ENCODE measurements at regions not wholly inside any gene's neighbourhood (a gene's known extent, or its start where the extent isn't known, plus 50 kb on each side); places are given as distances from the start of the nearest gene placed in this dataset.
"Not testable (repeated sequence)": the region's sequence is repeated elsewhere in the genome, so short reads cannot be mapped to it uniquely, and the experiment has no call there.

DNA sequence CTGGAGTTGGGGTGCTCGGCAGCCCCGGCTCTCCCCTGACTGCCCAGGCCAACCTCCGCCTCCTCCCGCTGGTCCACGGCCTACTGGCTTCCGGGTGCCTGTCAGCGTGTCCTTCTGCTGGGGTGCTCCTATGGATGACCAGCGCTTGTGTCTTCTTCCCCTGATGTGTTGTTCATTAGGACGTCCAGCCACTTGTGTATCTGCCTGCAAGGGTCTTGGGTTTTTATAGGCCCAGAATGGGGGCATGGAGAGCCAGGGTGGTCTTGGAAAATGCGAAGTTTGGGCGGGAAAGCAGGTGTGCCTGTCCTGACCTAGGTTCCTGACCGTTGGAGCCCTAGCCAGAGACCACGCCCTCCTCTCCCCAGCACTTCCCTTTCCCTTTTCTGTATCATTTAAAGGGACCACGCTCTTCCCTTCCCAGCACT, 139.8 kb downstream of the SLITRK5 start:
- peak overlapping the region; percentile 35; the same call in 1 of the 2 replicates for H3K27ac ChIP-seq (replicated peaks)
- no peak overlapping the region for H3K4me3 ChIP-seq (replicated peaks; ENCODE audit: insufficient read depth, low read length)
- no peaks in the 10 kb centered on the region for H3K27me3 ChIP-seq (ENCODE audit: insufficient read depth, poor library complexity, severe bottlenecking)
- peak in 1 of 2 experiments; percentile 7 for DNase-seq (ENCODE audit: low read depth in 1 of 2, low spot score in 1 of 2)
- peak; percentile 80 for TF ChIP-seq SPI1 (IDR thresholded peaks at IDR 0.05; ENCODE audit: borderline replicate concordance, low read depth)
- TF ChIP-seq POLR2AphosphoS5 (IDR thresholded peaks at IDR 0.05; ENCODE audit: low read depth), result no peak

DNA sequence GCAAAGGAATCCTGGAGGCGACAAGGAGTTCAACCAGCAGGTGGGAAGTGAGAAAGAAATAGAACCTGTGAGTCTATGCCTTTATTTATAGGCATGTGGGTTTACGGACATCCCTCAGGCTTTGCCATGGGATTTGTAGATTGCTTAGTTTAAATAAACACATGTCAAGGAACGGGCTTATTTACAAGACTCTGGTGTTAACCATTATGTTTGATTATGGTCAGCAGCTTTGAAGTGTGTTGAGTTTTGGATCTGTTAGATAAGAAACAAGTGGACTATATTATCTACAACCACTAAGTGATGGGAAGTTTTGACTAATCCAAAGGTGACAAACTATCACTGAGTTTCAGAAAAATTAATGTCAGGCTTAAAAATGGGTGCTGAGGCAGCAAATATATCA, 143.2 kb downstream of the SLITRK5 start:
- DNase-seq (ENCODE audit: low read depth in 1 of 2, low spot score in 1 of 2), result no peak
- TF ChIP-seq, protein P1, sequence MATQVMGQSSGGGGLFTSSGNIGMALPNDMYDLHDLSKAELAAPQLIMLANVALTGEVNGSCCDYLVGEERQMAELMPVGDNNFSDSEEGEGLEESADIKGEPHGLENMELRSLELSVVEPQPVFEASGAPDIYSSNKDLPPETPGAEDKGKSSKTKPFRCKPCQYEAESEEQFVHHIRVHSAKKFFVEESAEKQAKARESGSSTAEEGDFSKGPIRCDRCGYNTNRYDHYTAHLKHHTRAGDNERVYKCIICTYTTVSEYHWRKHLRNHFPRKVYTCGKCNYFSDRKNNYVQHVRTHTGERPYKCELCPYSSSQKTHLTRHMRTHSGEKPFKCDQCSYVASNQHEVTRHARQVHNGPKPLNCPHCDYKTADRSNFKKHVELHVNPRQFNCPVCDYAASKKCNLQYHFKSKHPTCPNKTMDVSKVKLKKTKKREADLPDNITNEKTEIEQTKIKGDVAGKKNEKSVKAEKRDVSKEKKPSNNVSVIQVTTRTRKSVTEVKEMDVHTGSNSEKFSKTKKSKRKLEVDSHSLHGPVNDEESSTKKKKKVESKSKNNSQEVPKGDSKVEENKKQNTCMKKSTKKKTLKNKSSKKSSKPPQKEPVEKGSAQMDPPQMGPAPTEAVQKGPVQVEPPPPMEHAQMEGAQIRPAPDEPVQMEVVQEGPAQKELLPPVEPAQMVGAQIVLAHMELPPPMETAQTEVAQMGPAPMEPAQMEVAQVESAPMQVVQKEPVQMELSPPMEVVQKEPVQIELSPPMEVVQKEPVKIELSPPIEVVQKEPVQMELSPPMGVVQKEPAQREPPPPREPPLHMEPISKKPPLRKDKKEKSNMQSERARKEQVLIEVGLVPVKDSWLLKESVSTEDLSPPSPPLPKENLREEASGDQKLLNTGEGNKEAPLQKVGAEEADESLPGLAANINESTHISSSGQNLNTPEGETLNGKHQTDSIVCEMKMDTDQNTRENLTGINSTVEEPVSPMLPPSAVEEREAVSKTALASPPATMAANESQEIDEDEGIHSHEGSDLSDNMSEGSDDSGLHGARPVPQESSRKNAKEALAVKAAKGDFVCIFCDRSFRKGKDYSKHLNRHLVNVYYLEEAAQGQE (IDR thresholded peaks at IDR 0.05; ENCODE audit: insufficient replicate concordance, low read depth), result no peak
- TF ChIP-seq SPI1 (IDR thresholded peaks at IDR 0.05; ENCODE audit: borderline replicate concordance, low read depth), result no peak
- TF ChIP-seq, protein P2, sequence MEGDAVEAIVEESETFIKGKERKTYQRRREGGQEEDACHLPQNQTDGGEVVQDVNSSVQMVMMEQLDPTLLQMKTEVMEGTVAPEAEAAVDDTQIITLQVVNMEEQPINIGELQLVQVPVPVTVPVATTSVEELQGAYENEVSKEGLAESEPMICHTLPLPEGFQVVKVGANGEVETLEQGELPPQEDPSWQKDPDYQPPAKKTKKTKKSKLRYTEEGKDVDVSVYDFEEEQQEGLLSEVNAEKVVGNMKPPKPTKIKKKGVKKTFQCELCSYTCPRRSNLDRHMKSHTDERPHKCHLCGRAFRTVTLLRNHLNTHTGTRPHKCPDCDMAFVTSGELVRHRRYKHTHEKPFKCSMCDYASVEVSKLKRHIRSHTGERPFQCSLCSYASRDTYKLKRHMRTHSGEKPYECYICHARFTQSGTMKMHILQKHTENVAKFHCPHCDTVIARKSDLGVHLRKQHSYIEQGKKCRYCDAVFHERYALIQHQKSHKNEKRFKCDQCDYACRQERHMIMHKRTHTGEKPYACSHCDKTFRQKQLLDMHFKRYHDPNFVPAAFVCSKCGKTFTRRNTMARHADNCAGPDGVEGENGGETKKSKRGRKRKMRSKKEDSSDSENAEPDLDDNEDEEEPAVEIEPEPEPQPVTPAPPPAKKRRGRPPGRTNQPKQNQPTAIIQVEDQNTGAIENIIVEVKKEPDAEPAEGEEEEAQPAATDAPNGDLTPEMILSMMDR (IDR thresholded peaks at IDR 0.05; ENCODE audit: insufficient read depth, low read length), result no peak

DNA sequence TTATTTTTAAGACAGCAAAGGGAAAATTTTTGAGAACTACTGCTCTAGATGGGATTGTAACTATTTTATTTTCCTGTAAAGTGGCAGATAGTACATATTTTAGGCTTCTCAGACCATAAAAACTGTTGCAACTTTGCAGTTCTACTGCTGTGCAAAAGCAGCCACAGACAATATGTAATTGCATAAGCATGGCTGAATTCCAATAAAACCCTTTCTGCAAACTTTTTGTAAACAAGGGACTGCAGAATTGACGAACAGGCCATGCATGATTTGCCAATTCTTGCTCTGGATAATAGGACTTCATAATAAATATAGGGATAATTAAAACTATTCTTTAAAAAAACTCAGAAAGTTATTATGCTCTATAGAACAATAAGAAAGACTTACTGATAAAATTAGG, 149.1 kb downstream of the SLITRK5 start:
- TF ChIP-seq GABPA (IDR thresholded peaks at IDR 0.05; ENCODE audit: low read depth) (no peak), POLR2AphosphoS5 (IDR thresholded peaks at IDR 0.05; ENCODE audit: low read depth) (no peak), SPI1 (IDR thresholded peaks at IDR 0.05; ENCODE audit: borderline replicate concordance, low read depth) (no peak)
- TF ChIP-seq, protein P2 (IDR thresholded peaks at IDR 0.05; ENCODE audit: insufficient read depth, low read length), result no peak
- TF ChIP-seq, protein P1 (IDR thresholded peaks at IDR 0.05; ENCODE audit: insufficient replicate concordance, low read depth), result no peak
- peak in 1 of 2 experiments; percentile 28 for DNase-seq (ENCODE audit: low read depth in 1 of 2, low spot score in 1 of 2)
- no peak overlapping the region for H3K4me3 ChIP-seq (replicated peaks; ENCODE audit: insufficient read depth, low read length)
- H3K27ac ChIP-seq (replicated peaks), result no peak overlapping the region
- H3K27me3 ChIP-seq (ENCODE audit: insufficient read depth, poor library complexity, severe bottlenecking), result no peaks in the 10 kb centered on the region

More for the DNA sequence above, 143.2 kb downstream of the SLITRK5 start:
- no peaks in the 10 kb centered on the region for H3K27me3 ChIP-seq (ENCODE audit: insufficient read depth, poor library complexity, severe bottlenecking)
- no peak overlapping the region for H3K27ac ChIP-seq (replicated peaks)
- H3K4me3 ChIP-seq (replicated peaks; ENCODE audit: insufficient read depth, low read length), result no peak overlapping the region

DNA sequence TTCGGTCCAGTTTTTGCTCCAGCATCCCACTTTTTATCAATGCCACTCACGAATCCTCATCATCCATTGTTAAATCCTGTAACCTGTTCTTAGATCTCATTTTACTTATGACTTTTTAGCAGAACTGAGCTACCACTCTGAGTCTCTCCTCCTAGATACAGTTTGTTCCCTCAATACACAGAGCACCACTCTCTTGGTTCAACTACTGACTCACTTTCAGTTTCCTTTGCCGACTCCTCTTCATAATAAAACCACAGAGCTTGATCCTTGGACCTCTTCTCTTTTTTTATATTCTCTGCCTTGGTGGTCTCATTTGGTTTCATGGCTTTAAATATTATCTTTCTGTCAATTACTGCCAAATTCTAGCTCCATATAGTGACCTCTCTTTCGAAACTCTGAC, 150.3 kb downstream of the SLITRK5 start:
- DNase-seq (ENCODE audit: low read depth in 1 of 2, low spot score in 1 of 2), result no peak
- Histone ChIP-seq H3K27ac (replicated peaks) (no peak overlapping the region), H3K4me3 (replicated peaks; ENCODE audit: insufficient read depth, low read length) (no peak overlapping the region), H3K27me3 (ENCODE audit: insufficient read depth, poor library complexity, severe bottlenecking) (no peaks in the 10 kb centered on the region)
- TF ChIP-seq, protein P2 (IDR thresholded peaks at IDR 0.05; ENCODE audit: insufficient read depth, low read length), result no peak
- TF ChIP-seq GABPA (IDR thresholded peaks at IDR 0.05; ENCODE audit: low read depth), result no peak
- TF ChIP-seq, protein P1 (IDR thresholded peaks at IDR 0.05; ENCODE audit: insufficient replicate concordance, low read depth), result no peak
- no peak for TF ChIP-seq SPI1 (IDR thresholded peaks at IDR 0.05; ENCODE audit: borderline replicate concordance, low read depth)
- TF ChIP-seq POLR2AphosphoS5 (IDR thresholded peaks at IDR 0.05; ENCODE audit: low read depth), result no peak

DNA sequence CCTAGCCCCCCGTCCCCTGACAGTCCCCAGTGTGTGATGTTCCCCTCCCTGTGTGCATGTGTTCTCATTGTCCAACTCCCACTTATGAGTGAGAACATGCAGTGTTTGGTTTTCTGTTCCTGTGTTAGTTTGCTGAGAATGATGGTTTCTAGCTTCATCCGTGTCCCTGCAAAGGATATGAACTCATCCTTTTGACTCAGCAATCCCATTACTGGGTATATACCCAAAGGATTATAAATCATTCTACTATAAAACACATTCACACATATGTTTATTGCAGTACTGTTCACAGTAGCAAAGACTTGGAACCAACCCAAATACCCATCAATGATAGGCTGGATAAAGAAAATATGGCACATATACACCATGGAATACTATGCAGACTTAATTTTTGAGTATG, 155.1 kb downstream of the SLITRK5 start:
- not testable (repeated sequence) for H3K27ac ChIP-seq (replicated peaks); DNase-seq (ENCODE audit: low read depth in 1 of 2, low spot score in 1 of 2); H3K4me3 ChIP-seq (replicated peaks; ENCODE audit: insufficient read depth, low read length); H3K27me3 ChIP-seq (ENCODE audit: insufficient read depth, poor library complexity, severe bottlenecking)
